CD4-positive, alpha-beta T cell treated with Interleukin-6 at 100 ng/mL for 8 hours (primary cell): ENCODE measurements at regions not wholly inside any gene's neighbourhood (a gene's known extent, or its start where the extent isn't known, plus 50 kb on each side); places are given as distances from the start of the nearest gene placed in this dataset.
"Not testable (repeated sequence)": the region's sequence is repeated elsewhere in the genome, so short reads cannot be mapped to it uniquely, and the experiment has no call there.

Source experiments
- DNase-seq: peaks from one replicate; pipeline ENCODE4 v3.0.0-alpha.2; 2020; ENCODE audit warnings: mixed read lengths, low spot score

DNA sequence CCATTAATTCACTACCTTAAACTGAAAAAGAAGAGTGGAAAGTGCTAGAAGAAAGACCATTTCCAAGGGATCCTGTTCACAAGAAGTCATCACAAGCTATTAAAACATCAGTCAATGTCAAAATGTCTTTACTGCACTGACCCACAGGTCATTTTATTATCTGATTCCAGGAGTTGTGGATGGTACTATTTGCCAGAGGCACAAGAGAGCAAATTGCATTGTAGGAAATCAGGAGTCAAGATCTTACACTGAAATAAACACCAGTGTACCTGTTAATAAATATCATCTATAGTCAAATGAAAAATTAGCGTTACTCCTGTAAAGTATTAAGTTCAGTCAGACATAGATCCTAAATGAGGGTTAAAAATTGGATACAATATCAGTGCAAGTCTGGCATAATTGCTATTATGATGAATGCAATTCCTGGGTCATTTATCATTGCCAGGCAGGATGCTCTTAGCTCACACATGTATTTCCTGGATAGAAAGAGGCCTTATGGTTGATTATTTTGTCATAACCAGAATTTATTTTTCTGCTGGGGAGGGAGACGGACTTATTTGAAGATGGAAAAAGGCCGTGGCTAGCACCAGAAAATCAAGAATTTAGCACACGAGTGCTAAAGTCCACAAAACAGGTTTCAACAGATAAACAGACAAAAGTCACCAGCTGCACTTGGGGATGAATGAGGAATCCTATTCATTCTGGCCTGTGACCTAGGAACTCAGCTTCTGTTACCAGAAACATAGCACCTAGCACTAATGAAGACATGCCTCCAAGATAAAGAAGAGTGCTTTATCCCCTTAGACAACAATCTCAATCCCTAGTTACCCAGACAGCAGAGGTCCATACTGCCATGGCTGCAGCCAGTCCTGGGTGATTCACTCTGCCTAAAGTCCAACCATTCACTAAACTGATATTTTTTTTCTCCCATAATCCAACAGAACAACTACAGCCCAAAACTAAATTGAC lies 683.1 kb upstream of the POM121L12 start:
- DNase-seq = no peak

DNA sequence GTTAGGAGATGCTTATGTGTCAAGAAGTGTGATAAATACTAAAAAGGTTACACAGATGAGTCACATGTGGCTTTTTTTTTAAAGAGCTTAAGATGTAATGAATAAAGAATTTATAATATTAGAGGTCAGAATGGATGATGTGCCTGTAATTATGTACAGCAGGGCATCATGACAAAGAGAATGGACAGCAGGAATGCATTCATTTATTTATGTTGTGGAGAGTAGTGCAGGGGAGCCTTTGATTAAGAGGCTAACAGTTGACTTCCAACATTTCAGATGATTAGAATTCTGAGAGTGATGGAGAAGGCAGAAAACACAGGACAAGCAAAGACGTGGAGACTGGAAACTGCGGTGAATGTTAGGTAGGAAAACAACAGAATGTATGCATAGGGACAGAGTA lies 691.4 kb upstream of the POM121L12 start:
- no peak for DNase-seq

DNA sequence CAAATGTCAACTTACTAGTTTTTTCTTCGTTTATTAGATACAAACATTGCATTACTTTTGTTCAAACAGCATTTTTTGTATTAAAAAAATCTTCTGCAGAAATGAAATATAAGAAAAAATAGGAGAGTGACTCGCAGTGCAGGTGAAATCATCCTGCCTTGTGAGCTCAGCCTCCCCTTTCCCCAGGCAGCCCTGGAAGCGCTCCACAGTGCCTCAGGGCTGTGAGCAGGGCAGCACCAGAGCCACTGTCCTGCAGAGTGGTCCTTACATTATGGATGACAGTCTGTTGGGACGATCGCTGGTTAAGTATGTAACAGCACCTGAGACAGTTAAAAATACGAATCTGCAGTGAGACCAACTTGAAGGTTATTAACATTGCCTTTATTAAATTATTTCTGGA lies 695.4 kb upstream of the POM121L12 start:
- DNase-seq = no peak

DNA sequence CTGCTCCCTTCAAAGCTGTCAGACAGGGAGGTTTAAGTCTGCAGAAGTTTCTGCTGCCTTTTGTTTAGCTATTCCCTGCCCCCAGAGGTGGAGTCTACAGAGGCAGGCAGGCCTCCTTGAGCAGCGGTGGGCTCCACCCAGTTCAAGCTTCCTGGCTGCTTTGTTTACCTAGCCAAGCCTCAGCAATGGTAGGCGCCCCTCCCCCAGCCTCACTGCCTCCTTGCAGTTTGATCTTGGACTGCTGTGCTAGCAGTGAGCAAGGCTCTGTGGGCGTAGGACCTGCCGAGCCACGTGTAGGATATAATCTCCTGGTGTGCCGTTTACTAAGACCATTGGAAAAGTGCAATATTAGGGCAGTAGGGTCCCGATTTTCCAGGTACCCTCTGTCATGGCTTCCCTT lies 707.1 kb upstream of the POM121L12 start:
- DNase-seq = not testable (repeated sequence)

DNA sequence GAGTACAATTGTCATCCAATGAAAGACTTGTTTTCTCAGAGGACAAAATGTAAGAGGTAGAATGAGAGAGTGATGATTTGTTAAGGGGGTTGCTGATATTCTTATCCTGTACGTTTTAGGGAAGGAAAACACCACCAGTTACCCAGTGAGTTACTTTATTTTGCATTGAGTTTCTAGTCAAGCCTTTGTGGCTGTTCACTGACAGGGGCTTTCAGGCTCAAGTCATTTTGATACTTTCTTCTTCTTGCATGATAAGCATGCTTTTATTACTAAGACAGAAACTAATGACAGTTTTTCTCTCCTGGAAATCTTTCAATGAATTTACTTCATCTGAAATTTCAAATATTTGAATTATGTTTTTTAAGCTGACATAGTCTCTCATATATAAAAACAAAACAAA lies 710.2 kb upstream of the POM121L12 start:
- DNase-seq = no peak

DNA sequence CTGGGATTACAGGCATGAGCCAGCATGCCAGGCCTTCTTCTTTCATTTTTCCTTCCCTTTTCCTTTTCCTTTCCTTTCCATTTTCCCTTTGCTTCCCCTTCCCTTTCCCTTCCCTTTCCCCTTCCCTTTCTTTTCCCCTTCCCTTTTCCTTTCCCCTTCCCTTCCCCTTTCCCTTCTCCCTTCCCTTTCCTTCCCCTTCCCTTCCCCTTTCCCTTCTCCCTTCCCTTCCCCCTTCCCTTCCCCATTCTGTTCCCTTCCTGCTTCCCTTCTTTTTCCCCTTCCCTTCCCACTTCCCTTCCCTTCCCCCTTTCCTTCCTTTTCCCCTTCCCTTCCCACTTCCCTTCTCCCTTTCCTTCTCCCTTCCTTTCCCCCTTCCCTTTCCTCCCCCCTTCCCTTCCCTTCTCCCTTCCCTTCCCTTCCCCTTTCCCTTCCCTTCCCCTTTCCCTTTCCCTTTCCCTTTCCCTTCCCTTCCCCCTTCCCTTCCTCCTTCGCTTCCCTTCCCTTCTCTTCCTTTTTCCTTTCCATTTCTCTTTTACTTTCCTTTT lies 712.2 kb upstream of the POM121L12 start:
- DNase-seq = no peak

DNA sequence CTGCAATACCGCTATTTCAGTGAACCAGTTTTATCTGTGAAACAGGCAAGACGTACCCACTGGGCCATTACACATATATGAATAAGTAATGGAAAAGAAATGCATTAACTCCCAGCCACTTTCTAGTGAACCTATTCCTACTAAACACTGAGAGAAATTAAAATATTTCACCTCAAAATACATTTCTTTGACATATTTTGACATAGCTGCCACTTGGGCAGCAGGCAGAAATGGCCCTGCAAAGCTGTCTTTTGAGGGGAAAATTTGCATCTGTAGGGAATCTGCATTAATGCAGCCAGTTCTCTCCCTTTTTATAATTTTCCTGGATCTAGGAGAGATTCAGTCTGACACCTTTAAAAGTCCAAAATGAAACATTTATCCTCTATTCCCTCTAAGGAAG lies 714.8 kb upstream of the POM121L12 start:
- DNase-seq = no peak

DNA sequence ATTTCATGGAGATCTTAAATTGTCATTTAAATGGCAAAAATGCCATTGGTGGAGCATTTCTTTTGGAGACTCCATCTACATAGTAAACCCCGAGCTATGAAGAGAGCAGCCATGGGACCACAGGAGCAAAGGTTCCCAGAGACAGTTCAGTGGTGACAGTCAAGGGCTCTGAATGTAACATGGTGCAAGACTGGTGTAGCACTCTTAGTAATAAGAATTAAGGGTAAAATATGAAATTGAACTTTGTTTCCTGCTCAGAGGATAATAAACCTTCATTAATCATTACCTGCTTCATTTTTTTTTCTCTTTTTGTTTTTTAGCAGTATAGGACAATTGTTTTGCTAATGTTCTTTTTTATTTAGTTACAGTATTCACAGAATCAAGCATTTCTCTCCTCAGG lies 717.5 kb upstream of the POM121L12 start:
- no peak for DNase-seq

DNA sequence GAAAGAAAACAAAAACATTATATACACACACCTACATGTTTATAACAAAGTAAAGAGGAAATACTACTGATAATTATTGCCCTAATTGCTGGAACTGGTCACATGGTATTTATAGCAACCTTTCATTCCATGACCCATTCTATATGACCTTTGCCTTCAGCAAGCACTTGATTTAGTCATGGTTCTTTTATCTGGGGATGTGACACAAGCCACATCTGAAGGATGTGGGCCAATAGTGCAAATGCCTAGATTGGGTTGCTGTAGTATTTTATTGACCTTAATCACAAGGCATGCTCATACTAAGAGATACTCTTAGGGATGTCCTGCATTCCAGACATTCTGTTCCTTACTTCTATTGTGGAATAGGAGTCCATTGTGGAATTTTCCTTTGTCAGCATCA lies 723.5 kb upstream of the POM121L12 start:
- no peak for DNase-seq

DNA sequence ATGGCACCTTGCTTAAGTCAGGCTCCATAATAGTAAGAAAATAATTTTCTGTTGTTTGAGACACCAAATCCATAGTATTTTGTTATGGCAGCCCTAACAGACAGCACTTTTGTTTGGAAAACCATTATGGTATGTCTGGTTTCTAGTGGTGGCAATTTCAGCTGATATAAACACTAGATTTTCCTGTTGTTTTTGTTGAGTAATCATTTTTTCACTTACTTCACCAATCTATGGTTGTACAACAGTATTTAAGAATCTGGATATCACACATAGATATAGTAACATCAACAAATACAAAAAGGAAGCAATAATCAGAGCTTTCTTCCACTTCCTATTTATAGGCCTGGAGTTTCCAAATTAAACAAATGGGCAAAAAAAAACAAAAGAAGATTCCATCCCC lies 725.8 kb upstream of the POM121L12 start:
- DNase-seq = no peak

DNA sequence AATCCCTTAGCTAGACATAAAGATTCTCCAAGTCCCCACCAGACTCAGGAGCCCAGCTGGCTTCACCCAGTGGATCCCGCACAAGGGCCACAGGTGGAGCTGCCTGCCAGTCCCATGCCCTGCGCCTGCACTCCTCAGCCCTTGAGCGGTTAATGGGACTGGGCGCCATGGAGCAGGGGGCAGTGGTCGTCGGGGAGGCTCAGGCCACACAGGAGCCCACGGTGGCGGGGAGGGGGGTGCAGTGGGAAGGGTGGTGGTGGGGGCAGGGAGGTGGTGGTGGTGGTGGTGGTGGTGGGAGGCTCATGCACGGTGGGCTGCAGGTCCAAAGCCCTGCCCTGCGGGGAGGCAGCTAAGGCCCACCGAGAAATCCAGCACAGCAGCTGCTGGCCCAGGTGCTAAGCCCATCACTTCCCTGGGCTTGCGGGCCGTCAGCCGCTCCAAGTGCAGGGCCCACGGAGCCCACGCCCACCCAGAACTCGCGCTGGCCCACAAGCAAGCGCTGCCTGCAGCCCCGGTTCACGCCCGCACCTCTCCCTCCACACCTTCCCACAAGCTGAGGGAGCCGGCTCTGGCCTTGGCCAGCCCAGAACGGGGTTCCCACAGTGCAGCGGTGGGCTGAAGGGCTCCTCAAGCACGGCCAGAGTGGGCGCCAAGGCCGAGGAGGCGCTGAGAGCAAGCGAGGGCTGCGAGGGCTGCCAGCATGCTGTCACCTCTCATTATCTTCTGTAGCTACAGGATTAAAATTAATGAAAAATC lies 732.5 kb upstream of the POM121L12 start:
- DNase-seq = no peak

DNA sequence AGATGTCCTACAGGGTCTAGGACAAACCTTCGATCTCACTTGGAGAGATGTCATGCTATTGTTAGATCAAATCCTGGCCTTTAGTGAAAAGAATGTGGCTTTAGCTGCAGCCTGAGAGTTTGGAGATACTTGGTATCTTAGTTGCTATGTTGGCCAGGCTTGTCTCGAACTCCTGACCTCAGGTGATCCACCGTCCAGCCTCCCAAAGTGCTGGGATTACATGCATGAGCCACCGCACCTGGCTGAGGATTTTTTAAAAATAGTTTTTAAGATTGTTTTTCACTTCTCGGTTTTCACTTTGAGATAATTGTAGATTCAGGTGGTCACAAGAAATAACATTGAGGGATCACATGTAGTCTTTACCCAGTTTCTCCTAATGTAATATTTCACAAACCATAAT lies 738.3 kb upstream of the POM121L12 start:
- no peak for DNase-seq

DNA sequence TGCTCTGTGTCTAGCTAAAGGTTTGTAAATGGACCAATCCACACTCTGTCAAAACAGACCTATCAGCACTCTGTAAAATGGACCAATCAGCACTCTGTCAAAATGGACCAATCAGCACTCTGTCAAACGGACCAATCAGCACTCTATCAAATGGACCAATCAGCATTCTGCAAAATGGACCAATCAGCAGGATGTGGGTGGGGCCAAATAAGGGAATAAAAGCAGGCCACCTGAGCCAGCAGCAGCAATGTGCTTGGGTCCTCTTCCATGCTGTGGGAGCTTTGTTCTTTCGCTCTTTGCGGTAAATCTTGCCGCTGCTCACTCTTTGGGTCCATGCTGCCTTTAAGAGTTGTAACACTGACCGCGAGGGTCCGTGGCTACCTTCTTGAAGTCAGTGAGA lies 740.5 kb upstream of the POM121L12 start:
- DNase-seq = no peak

DNA sequence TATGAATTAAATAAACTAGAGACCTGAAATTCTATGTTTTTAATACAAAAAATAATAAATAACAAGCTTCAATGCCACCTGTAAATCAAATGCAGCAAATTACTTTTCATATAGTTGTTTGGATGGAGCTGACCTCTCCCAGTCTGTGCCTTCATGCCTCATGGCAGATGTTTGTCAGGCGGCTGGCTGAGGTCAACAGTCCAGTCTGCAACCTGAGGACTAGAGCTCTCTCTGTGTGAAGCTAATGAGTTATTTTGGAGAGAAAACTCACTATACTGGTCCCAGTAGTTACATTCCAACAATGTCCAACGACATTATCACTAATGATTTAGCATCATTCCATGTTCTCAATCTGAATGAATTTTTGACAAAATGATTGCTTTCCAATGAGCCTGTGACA lies 746.2 kb upstream of the POM121L12 start:
- no peak for DNase-seq

DNA sequence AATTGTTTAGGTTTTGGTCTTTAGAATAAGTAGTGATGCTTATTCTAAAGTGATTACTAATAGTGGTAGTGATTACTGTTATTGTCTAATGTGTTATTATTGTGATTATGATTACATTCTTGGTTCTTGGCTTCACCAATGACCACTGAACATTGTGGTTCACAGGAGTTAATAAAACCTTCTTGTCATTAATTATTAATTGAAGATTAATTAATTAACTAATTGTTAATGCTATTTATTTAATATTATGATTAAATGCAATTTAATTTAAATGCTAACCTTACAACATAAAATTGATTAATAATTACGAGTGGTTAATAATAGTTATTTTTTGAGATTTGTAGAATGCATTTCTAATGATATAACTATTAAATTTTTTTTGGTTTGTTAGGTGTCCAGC lies 747.7 kb upstream of the POM121L12 start:
- DNase-seq = no peak

DNA sequence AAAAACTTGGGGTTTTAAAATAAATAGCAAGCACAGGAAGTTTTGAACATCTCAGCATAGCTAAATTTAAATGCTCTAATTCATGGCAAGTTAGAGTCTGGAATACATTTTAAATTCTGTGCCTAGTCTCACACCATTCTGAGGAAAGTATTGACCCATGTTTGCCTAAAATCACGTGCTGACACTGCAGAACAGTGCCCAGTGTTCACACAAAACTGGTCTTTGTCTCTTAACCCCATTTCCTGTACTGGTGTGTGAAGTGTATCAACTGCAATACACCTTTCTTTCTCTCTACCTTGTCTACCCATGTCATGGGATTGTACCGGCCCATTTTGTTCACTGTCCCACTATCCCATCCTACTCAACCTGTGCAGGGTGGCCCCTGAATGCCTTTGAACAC lies 749.7 kb upstream of the POM121L12 start:
- no peak for DNase-seq

DNA sequence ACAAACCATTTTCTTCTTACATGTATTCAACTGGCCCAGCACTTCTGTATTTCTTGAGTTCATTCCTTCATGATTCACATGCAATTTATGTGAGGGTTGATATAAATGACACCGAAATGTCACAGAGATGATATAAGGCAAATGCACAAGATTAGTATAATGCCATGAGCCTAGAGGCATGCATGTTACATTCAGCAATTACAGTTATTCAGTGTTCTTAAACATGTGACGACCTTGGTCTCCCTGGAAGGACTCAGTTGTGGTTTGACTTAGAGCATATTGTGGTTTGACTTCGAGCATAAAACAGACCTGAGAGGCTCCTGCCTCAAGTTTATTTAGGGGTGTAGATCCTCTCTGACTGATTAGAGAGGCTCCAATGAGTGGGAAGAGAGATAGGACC lies 752.1 kb upstream of the POM121L12 start:
- DNase-seq = no peak

DNA sequence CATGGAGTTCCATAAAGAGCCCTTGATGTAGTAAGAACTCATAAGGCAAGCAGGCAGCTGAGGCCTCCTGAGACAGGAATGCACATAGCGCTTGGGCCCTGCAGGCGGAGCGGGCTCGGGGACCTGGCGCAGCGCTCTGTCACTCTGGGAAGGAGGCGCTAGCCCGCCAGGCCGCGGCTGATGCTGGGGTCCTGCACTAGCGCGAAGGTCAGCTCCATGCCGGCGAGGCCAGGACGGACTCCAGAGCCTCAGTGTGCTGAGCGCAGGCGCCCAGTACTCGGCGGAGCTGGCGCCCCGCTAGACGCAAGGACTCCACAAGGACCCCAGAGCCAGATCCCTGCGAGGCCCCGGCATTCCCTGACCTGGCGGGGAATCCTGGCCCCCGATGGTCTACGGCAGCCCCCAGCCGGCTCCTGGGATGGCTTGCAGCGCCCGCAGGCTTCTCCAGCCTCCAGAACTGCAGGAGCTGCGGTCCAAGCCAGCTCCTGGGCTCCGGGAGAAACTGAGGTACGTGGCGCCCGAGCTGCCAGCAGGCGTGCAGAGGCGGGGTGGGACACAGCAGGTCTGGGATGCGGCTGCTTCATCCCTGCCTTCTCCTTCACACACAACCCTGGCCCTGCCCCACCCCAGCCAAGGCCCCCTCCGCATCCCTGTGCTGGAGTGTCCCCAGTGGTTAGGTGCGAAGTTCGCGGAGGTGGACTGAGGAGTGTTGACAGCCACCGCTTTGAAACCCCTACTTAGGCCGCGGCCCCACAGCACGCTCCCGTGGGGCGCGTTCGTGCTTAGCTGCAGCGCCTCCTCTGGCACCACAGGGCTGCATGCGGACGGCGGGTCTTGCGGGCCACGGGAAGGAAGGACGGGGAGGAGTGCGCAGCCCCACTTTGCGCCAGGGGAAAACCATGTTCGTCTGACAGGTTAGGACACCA lies 761.5 kb upstream of the POM121L12 start:
- DNase-seq = peak; percentile 3

DNA sequence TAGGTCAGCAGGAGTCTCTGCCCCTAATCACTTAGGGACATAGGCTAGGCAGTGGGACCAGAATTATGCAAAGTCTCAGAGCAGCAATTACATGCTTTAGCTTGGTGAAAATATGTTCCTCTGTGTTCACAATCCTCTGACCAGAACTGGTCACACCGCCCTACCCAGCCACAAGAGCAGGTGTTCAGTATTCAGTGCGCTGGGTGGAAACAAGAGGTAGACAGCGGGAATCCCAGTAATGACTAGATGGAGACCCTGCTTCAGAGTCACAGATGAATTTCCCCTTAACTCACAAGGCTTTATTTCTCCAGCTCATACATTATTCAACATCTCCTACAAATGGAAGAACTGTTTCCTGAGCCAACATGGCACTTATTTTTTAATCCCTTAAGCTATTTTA lies 763.7 kb upstream of the POM121L12 start:
- no peak for DNase-seq

DNA sequence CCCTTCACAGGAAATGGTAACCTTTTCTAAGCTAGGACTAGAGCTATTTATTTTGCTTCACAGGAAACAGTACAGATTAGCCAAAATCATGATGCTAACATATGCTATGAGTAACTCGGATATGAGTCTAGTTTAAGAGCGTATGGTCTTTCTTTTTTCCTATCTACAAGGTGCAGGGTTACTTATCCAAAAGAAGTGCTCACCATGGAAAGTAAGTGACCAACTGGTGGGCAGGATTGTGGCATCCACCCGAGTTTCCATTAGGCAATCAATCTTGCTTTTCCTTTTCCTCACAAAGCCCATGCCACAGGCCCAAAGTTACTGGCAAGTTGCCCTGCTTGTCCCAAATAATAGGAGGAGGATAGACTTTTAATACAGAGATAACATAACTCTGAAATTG lies 765.1 kb upstream of the POM121L12 start:
- DNase-seq = no peak

DNA sequence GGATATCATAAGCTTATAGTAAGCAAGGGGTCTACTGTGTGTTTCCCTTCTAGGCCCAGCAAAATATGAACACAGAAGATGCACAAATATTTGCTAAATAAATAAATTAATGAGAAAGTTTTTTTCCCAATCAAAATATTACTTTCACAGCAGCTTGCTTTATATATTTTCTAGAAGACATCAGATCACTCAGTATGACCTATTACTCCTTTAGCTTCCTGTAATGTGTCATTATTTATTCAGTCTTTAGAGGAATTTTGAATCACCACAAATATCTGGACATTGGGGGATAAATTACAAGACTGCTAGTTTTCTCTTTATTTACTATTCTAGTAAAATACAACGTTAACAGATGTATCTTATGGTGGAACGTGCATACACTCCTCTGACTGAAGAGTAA lies 765.8 kb upstream of the POM121L12 start:
- DNase-seq = no peak

DNA sequence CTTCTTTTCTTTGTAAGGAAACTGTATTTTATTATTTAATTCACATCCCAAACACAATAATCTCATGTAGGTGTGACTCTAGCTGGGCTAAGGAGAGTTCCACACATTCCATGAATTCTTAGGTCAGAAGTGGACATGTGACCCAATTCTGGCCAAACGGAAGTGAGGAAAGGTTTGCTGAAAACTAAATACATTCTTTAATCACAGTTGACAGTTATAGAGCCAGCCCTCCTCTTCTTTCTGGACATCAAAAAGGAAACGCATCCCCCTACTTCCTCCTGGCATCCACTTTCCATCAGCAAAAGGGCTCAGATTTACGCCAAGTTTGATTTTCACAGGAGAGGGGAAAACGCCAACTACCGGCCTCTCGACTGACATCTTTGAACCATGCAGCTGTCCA lies 774.4 kb upstream of the POM121L12 start:
- no peak for DNase-seq
